ENCODE measurements at regions not wholly inside any gene's neighbourhood (a gene's known extent, or its start where the extent isn't known, plus 50 kb on each side); places are given as distances from the start of the nearest gene placed in this dataset.

- TF ChIP-seq CTCF (IDR thresholded peaks at IDR 0.05; ENCODE audit: insufficient read depth, low read depth, low read length) (no peak), EZH2 (IDR thresholded peaks at IDR 0.05; ENCODE audit: insufficient read depth, low read length) (no peak)
Measured at GRCh38 chr16:86150641-86151238, 251.8 kb downstream of the IRF8 start.

Data from astrocyte (in vitro differentiated cells and primary cell).